ENCODE measurements at regions not wholly inside any gene's neighbourhood (a gene's known extent, or its start where the extent isn't known, plus 50 kb on each side); places are given as distances from the start of the nearest gene placed in this dataset.

GRCh38 chr5:165224366-165225045, 1719.1 kb downstream of the MAT2B start:
- Mint-ChIP-seq H3K36me3 (ENCODE audit: insufficient read depth, unreplicated experiment) (no peaks in the 10 kb centered on the region), H3K4me1 (ENCODE audit: insufficient read depth, unreplicated experiment) (no peaks in the 10 kb centered on the region), H3K27ac (ENCODE audit: low read depth, unreplicated experiment) (no peak overlapping the region), H3K9me3 (ENCODE audit: unreplicated experiment) (no peaks in the 10 kb centered on the region), H3K27me3 (ENCODE audit: insufficient read depth, unreplicated experiment) (no peaks in the 10 kb centered on the region), H3K4me3 (ENCODE audit: unreplicated experiment) (no peak overlapping the region)
- no peak for DNase-seq (ENCODE audit: unreplicated experiment)
- BruUV-seq (replicated peaks) = no TSS peak
- ChIA-PET POLR2A (interaction anchor here (0.7 to 1.2 kb wide), 4 partner anchors 8 to 1274 kb away, joined by 3 to 5 read pairs (median 4); no protein-coding TSS in a partner anchor), CTCF (interaction anchor here (0.5 to 1.4 kb wide), 10 partner anchors 9 to 547 kb away, joined by 3 to 5 read pairs (median 3); no protein-coding TSS in a partner anchor)
- TF ChIP-seq, protein P1, sequence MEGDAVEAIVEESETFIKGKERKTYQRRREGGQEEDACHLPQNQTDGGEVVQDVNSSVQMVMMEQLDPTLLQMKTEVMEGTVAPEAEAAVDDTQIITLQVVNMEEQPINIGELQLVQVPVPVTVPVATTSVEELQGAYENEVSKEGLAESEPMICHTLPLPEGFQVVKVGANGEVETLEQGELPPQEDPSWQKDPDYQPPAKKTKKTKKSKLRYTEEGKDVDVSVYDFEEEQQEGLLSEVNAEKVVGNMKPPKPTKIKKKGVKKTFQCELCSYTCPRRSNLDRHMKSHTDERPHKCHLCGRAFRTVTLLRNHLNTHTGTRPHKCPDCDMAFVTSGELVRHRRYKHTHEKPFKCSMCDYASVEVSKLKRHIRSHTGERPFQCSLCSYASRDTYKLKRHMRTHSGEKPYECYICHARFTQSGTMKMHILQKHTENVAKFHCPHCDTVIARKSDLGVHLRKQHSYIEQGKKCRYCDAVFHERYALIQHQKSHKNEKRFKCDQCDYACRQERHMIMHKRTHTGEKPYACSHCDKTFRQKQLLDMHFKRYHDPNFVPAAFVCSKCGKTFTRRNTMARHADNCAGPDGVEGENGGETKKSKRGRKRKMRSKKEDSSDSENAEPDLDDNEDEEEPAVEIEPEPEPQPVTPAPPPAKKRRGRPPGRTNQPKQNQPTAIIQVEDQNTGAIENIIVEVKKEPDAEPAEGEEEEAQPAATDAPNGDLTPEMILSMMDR (IDR thresholded peaks at IDR 0.05; ENCODE audit: unreplicated experiment) = no peak
- intact Hi-C loops (cut with micrococcal nuclease) = no loop called here

GRCh38 chr5:165227515-165227914, 1722.1 kb downstream of the MAT2B start:
- Mint-ChIP-seq H3K27me3 (ENCODE audit: insufficient read depth, unreplicated experiment) (no peaks in the 10 kb centered on the region), H3K4me3 (ENCODE audit: unreplicated experiment) (no peak overlapping the region), H3K9me3 (ENCODE audit: unreplicated experiment) (no peaks in the 10 kb centered on the region), H3K36me3 (ENCODE audit: insufficient read depth, unreplicated experiment) (no peaks in the 10 kb centered on the region), H3K4me1 (ENCODE audit: insufficient read depth, unreplicated experiment) (no peaks in the 10 kb centered on the region), H3K27ac (ENCODE audit: low read depth, unreplicated experiment) (no peak overlapping the region)
- peak; percentile 54 for DNase-seq (ENCODE audit: unreplicated experiment)
- ChIA-PET CTCF (interaction anchor here (0.7 to 2.3 kb wide), 6 partner anchors 9 to 232 kb away, joined by 3 to 8 read pairs (median 3); no protein-coding TSS in a partner anchor), POLR2A (no interaction called here)
- TF ChIP-seq, protein P1 (IDR thresholded peaks at IDR 0.05; ENCODE audit: unreplicated experiment) = peak; percentile 40
- no TSS peak for BruUV-seq (replicated peaks)
- intact Hi-C loops (cut with micrococcal nuclease) = loop anchor here (1.0 kb wide), 2 partner anchors 231 to 389 kb away; no protein-coding TSS in a partner anchor

- no peak overlapping the region for H3K27ac Mint-ChIP-seq (ENCODE audit: low read depth, unreplicated experiment)
- DNase-seq (ENCODE audit: unreplicated experiment) = no peak
- ChIA-PET POLR2A (no interaction called here), CTCF (interaction anchor here (0.6 to 2.3 kb wide), 6 partner anchors 8 to 232 kb away, joined by 3 to 8 read pairs (median 4); no protein-coding TSS in a partner anchor)
- intact Hi-C loops (cut with micrococcal nuclease) = no loop called here
- TF ChIP-seq, protein P1 (IDR thresholded peaks at IDR 0.05; ENCODE audit: unreplicated experiment) = no peak
- H3K4me3 Mint-ChIP-seq (ENCODE audit: unreplicated experiment) = no peak overlapping the region
- no peaks in the 10 kb centered on the region for H3K4me1 Mint-ChIP-seq (ENCODE audit: insufficient read depth, unreplicated experiment)
- no peaks in the 10 kb centered on the region for H3K27me3 Mint-ChIP-seq (ENCODE audit: insufficient read depth, unreplicated experiment)
- no peaks in the 10 kb centered on the region for H3K9me3 Mint-ChIP-seq (ENCODE audit: unreplicated experiment)
- H3K36me3 Mint-ChIP-seq (ENCODE audit: insufficient read depth, unreplicated experiment) = no peaks in the 10 kb centered on the region
- BruUV-seq (replicated peaks) = no TSS peak
Measured at GRCh38 chr5:165228184-165228583, 1722.8 kb downstream of the MAT2B start.

GRCh38 chr5:165231821-165232508, 1726.5 kb downstream of the MAT2B start:
- TF ChIP-seq, protein P1 (IDR thresholded peaks at IDR 0.05; ENCODE audit: unreplicated experiment) = no peak
- H3K4me1 Mint-ChIP-seq (ENCODE audit: insufficient read depth, unreplicated experiment) = no peaks in the 10 kb centered on the region
- intact Hi-C loops (cut with micrococcal nuclease) = no loop called here
- H3K36me3 Mint-ChIP-seq (ENCODE audit: insufficient read depth, unreplicated experiment) = no peaks in the 10 kb centered on the region
- H3K4me3 Mint-ChIP-seq (ENCODE audit: unreplicated experiment) = no peak overlapping the region
- no peak for DNase-seq (ENCODE audit: unreplicated experiment)
- H3K27ac Mint-ChIP-seq (ENCODE audit: low read depth, unreplicated experiment) = no peak overlapping the region
- CTCF ChIA-PET = interaction anchor here (0.7 to 1.7 kb wide), 3 partner anchors 24 to 226 kb away, joined by 3 to 5 read pairs (median 4); no protein-coding TSS in a partner anchor
- peaks cover 7% of the 10 kb centered on the region for H3K9me3 Mint-ChIP-seq (ENCODE audit: unreplicated experiment)
- no peaks in the 10 kb centered on the region for H3K27me3 Mint-ChIP-seq (ENCODE audit: insufficient read depth, unreplicated experiment)
- POLR2A ChIA-PET = no interaction called here
- no TSS peak for BruUV-seq (replicated peaks)

Data from MCF 10A (cell line).